HG03097 (cell line): ENCODE measurements at regions not wholly inside any gene's neighbourhood (a gene's known extent, or its start where the extent isn't known, plus 50 kb on each side); places are given as distances from the start of the nearest gene placed in this dataset.
A peak's percentile ranks its signal among the peaks of the same experiment; 100 is the strongest.

ENCODE experiments used
- ATAC-seq: cut with Tn5 transposase; IDR thresholded peaks from one replicate; pipeline ENCODE4 v1.9.1; 2021; ENCODE audit not compliant: unreplicated experiment, low FRiP score

DNA sequence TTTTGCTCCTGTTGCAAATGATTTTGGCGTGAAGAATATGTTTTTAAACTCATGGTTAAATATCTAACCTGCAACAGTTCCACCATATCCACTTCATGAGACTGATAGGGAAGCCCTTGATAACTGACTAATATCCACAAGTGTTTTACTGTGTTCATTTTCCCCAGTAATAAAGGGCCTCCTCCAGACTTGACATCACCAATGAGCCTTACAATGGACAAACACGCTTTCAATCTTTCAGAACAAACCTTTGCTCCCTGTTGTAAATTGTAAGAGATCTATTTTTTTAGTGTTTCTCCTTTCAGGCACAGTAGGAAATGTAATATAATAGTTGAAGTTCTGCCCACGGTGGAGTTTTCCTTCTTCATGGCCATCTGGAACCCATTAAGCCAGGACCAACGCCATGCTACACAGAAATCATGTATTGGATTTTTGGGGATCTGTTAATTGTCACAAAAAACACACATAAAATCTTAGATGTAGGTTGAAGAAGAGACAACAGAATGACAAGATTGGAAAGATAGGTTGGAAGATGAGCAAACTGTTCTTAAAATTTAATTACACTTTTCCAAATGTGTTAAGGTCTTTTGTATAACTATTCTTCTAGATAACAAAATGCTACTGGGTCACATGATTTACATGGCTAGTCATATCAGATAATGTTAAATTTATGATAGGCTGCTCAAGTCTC lies 1030.1 kb downstream of the FSTL5 start:
- ATAC-seq = no peak

GRCh38 chr4:161132715-161133425 lies 1030.9 kb downstream of the FSTL5 start:
- peak; percentile 96 for ATAC-seq

GRCh38 chr4:161121451-161121850 lies 1042.3 kb downstream of the FSTL5 start:
- no peak for ATAC-seq

DNA sequence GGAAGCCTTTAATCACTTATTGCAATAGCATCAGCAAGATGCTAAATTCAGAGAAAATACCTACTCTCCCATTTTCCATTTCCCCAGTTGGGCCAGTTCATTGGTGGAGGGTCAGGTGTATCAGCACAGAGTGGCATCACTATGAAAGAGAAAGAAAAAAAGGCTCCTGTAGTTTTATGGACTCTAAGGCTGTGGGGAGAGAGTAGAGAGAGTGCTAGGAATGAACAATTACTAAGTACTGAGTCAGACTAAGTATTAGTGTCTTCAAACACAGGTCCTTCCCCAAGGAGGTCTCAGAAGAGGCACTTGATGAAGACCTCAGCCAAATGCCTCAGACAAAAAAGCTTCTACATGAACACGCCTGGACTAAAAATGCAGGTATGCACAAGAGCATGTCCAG lies 1061.9 kb downstream of the FSTL5 start:
- ATAC-seq = no peak

DNA sequence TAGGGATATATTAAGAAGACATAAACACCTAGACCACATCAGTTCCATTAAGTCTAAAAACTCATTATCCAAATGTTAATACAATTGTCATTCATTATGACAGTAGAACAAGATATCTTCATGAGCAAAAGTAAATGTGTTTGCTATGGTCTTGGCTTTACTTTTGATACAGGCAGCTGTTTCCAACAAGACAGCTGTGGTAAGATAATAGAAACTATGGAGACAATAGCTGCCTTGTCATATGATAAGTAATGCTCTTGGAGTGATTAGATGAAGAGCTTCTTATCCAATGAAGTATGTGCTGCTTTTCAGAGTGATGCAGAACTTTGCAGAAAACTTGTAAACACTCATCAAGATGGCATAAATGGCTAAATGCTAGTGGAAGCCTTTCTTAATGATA lies 1066.0 kb downstream of the FSTL5 start:
- no peak for ATAC-seq

DNA sequence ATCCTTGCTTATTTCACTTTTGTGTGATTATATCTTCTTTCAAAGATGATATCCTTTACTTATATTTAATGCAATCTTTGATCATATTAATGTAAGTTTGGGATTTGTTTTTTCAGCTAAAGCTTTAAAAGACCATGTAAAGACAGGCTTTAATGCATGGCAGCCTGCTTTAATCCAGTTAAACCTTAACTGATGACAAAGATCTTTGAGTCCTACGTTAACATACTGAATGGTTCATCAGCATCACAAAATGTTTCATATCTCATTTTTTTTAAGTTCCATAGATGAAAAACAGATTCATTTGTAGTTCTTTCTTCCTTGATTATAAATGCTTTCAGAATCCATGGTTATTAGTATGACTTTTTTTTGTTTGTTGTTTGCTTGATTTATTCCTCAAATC lies 1102.8 kb downstream of the FSTL5 start:
- ATAC-seq = no peak
